Keratinocyte (primary cell): ENCODE measurements at regions not wholly inside any gene's neighbourhood (a gene's known extent, or its start where the extent isn't known, plus 50 kb on each side); places are given as distances from the start of the nearest gene placed in this dataset.

Experiments
- DNase-seq: peaks from one replicate; pipeline ENCODE4 v3.0.0-alpha.2; 2011; ENCODE audit warnings: low read depth, missing footprints, low spot score
- FAIRE-seq: peaks from 2 replicates; lab custom pipeline; 2011; peaks lifted over from hg19 to GRCh38; lab: Jason Lieb, UNC
- H2AFZ ChIP-seq: 2 replicates; pipeline ENCODE4 v1.6.0; 2012; ENCODE audit warnings: low read length, control low read depth, inconsistent platforms; ENCODE audit not compliant: control insufficient read depth
- H3K27ac ChIP-seq: 2 replicates; pipeline ENCODE4 v1.5.1; 2011; ENCODE audit warnings: low read length; ENCODE audit not compliant: control insufficient read depth, insufficient read depth
- H3K27me3 ChIP-seq: 3 replicates; pipeline ENCODE4 v1.6.0; 2011; ENCODE audit warnings: low read length; ENCODE audit not compliant: control insufficient read depth, insufficient read depth; ENCODE audit errors: extremely low read depth
- H3K36me3 ChIP-seq, 2 experiments: 2 replicates in 1 of 2; 3 replicates in 1 of 2; pipeline ENCODE4 v1.5.1; 2011; ENCODE audit warnings: low read length in 2 of 2, mild to moderate bottlenecking in 1 of 2; ENCODE audit not compliant: control insufficient read depth in 2 of 2, insufficient read depth in 2 of 2; ENCODE audit errors: extremely low read depth in 1 of 2
- H3K4me1 ChIP-seq: 3 replicates; pipeline ENCODE4 v1.5.1; 2011; ENCODE audit warnings: low read length; ENCODE audit not compliant: control insufficient read depth, insufficient read depth; ENCODE audit errors: extremely low read depth
- H3K4me2 ChIP-seq: 3 replicates; pipeline ENCODE4 v1.6.0; 2011; ENCODE audit warnings: low read depth, low read length; ENCODE audit not compliant: control insufficient read depth, insufficient read depth; ENCODE audit errors: extremely low read depth
- H3K4me3 ChIP-seq, 3 experiments: fragments of 200-600 bp in 1 of 3; sonication (generic) in 1 of 3; 2 replicates in 2 of 3; 3 replicates in 1 of 3; pipeline ENCODE4 v1.5.1; 2011 to 2016; ENCODE audit warnings: low read length in 3 of 3, mild to moderate bottlenecking in 3 of 3, control low read depth in 2 of 3, inconsistent platforms in 1 of 3, low read depth in 1 of 3, mixed read lengths in 1 of 3, mixed run types in 1 of 3, moderate library complexity in 1 of 3; ENCODE audit not compliant: control insufficient read depth in 2 of 3, insufficient read depth in 2 of 3; ENCODE audit errors: extremely low read depth in 1 of 3
- H3K79me2 ChIP-seq: 2 replicates; pipeline ENCODE4 v1.6.0; 2012; ENCODE audit warnings: low read length; ENCODE audit not compliant: control insufficient read depth, insufficient read depth
- H3K9ac ChIP-seq: 3 replicates; pipeline ENCODE4 v1.6.0; 2011; ENCODE audit warnings: low read length; ENCODE audit not compliant: control insufficient read depth, insufficient read depth; ENCODE audit errors: extremely low read depth
- H3K9me1 ChIP-seq: 3 replicates; pipeline ENCODE4 v1.6.0; 2011; ENCODE audit warnings: low read length; ENCODE audit not compliant: control insufficient read depth, insufficient read depth; ENCODE audit errors: extremely low read depth
- H3K9me3 ChIP-seq: 2 replicates; pipeline ENCODE4 v1.5.1; 2012; ENCODE audit warnings: low read depth, low read length; ENCODE audit not compliant: control insufficient read depth
- H4K20me1 ChIP-seq: 3 replicates; pipeline ENCODE4 v1.6.0; 2011; ENCODE audit warnings: low read length; ENCODE audit not compliant: control insufficient read depth, insufficient read depth; ENCODE audit errors: extremely low read depth
- CTCF ChIP-seq, 3 experiments: IDR thresholded peaks in 1 of 3; conservative IDR thresholded peaks in 1 of 3; optimal IDR thresholded peaks in 1 of 3; 2 replicates in 2 of 3; 3 replicates in 1 of 3; pipeline versions ENCODE3 to v1.5.1; 2011; ENCODE audit warnings: low read length in 3 of 3, mild to moderate bottlenecking in 3 of 3, moderate library complexity in 2 of 3, control low read depth in 1 of 3, inconsistent platforms in 1 of 3; ENCODE audit not compliant: insufficient read depth in 2 of 3; ENCODE audit errors: extremely low read depth in 1 of 3
- EZH2 ChIP-seq: IDR thresholded peaks from one replicate; pipeline ENCODE4 v1.6.1; 2012; ENCODE audit warnings: inconsistent platforms, mild to moderate bottlenecking, low read length, moderate library complexity
- dilution Hi-C: fragments of 300-500 bp; cut with MboI; formaldehyde crosslinking; loops from one replicate; pipeline ENCODE4 v1.7.0; 2020; ENCODE audit warnings: low sequenced_read_pairs; ENCODE audit not compliant: extremely low pct_ligation_motif_present

- dilution Hi-C loops = no loop called here
- H3K9me1 ChIP-seq = no peaks in the 10 kb centered on the region
- no peaks in the 10 kb centered on the region for H3K27me3 ChIP-seq
- no peak for TF ChIP-seq EZH2
- TF ChIP-seq CTCF (optimal IDR thresholded peaks at IDR 0.05 in 1 of 3, IDR thresholded peaks at IDR 0.05 in 1 of 3, conservative IDR thresholded peaks at IDR 0.05 in 1 of 3; ENCODE audit: extremely low read depth in 1 of 3, insufficient read depth in 2 of 3, low read length in 3 of 3) = no peak
- no peaks in the 10 kb centered on the region for H4K20me1 ChIP-seq
- no peak overlapping the region for H3K9ac ChIP-seq
- H3K4me3 ChIP-seq = no peak overlapping the region
- no peak overlapping the region for H2AFZ ChIP-seq
- DNase-seq (no peak), FAIRE-seq (no peak)
- peaks cover 2% of the 10 kb centered on the region for H3K9me3 ChIP-seq
- no peaks in the 10 kb centered on the region for H3K36me3 ChIP-seq
- no peaks in the 10 kb centered on the region for H3K4me1 ChIP-seq
- H3K27ac ChIP-seq = no peak overlapping the region
- H3K79me2 ChIP-seq = no peaks in the 10 kb centered on the region
- no peak overlapping the region for H3K4me2 ChIP-seq
These were observed 240.1 kb upstream of the PITRM1 start for GRCh38 chr10:3412646-3413045.

- no peaks in the 10 kb centered on the region for H3K36me3 ChIP-seq
- no peaks in the 10 kb centered on the region for H3K4me1 ChIP-seq
- no peaks in the 10 kb centered on the region for H3K9me1 ChIP-seq
- H3K4me2 ChIP-seq = no peak overlapping the region
- H3K9ac ChIP-seq = no peak overlapping the region
- no peak overlapping the region for H3K4me3 ChIP-seq
- DNase-seq (no peak), FAIRE-seq (no peak)
- H3K27me3 ChIP-seq = no peaks in the 10 kb centered on the region
- no peak overlapping the region for H3K27ac ChIP-seq
- H4K20me1 ChIP-seq = no peaks in the 10 kb centered on the region
- no peak overlapping the region for H2AFZ ChIP-seq
- dilution Hi-C loops = no loop called here
- TF ChIP-seq CTCF (optimal IDR thresholded peaks at IDR 0.05 in 1 of 3, IDR thresholded peaks at IDR 0.05 in 1 of 3, conservative IDR thresholded peaks at IDR 0.05 in 1 of 3; ENCODE audit: extremely low read depth in 1 of 3, insufficient read depth in 2 of 3, low read length in 3 of 3) (no peak), EZH2 (no peak)
- H3K9me3 ChIP-seq = peaks cover 2% of the 10 kb centered on the region
- no peaks in the 10 kb centered on the region for H3K79me2 ChIP-seq
These were observed 239.5 kb upstream of the PITRM1 start for GRCh38 chr10:3412071-3412582.
